WTC11 (cell line): ENCODE measurements at regions not wholly inside any gene's neighbourhood (a gene's known extent, or its start where the extent isn't known, plus 50 kb on each side); places are given as distances from the start of the nearest gene placed in this dataset.

Experiments
- ATAC-seq: fragments of 200-7000 bp; cut with Tn5 transposase; 2 replicates; pipeline ENCODE4 v1.10.0; 2021; ENCODE audit warnings: mild to moderate bottlenecking, moderate library complexity
- CTCF ChIA-PET: fragments of 300-600 bp; sonication (Branson Sonifier 250); formaldehyde crosslinking; loops from one replicate; lab custom pipeline; 2021; ENCODE audit warnings: antibody characterized with exemption; lab: Charles Lee
- POLR2A ChIA-PET: fragments of 350-600 bp; sonication (Branson Sonifier 250); formaldehyde crosslinking; loops from one replicate; lab custom pipeline; 2021; ENCODE audit warnings: antibody characterized with exemption; lab: Charles Lee
- DNase-seq: peaks from one replicate; pipeline ENCODE4 v3.0.0; 2021; ENCODE audit warnings: low spot score
- H3K27ac Mint-ChIP-seq: 2 replicates; pipeline ENCODE4 v1.8.0; 2021; ENCODE audit warnings: mixed read lengths
- H3K27me3 Mint-ChIP-seq: 2 replicates; pipeline ENCODE4 v1.8.0; 2021; ENCODE audit warnings: low read depth, mild to moderate bottlenecking, moderate library complexity, mixed read lengths
- H3K36me3 Mint-ChIP-seq: 2 replicates; pipeline ENCODE4 v1.8.0; 2021; ENCODE audit warnings: mixed read lengths
- H3K4me1 Mint-ChIP-seq: 2 replicates; pipeline ENCODE4 v1.8.0; 2022; ENCODE audit warnings: mixed read lengths
- H3K4me3 Mint-ChIP-seq: 2 replicates; pipeline ENCODE4 v1.8.0; 2021; ENCODE audit warnings: mild to moderate bottlenecking, moderate library complexity, mixed read lengths
- H3K9me3 Mint-ChIP-seq: 2 replicates; pipeline ENCODE4 v1.8.0; 2021; ENCODE audit warnings: mixed read lengths
- ATF1 ChIP-seq: sonication (generic); formaldehyde crosslinking; IDR thresholded peaks from 2 replicates; pipeline ENCODE4 v1.8.1; 2023; ENCODE audit warnings: mild to moderate bottlenecking, moderate library complexity, missing genetic modification reagents
- CBFB ChIP-seq: sonication (generic); formaldehyde crosslinking; IDR thresholded peaks from 2 replicates; pipeline ENCODE4 v1.8.1; 2022; ENCODE audit warnings: mild to moderate bottlenecking, low read depth, missing genetic modification reagents
- CDX4 ChIP-seq: fragments of 250-450 bp; sonication (Bioruptor Pico); IDR thresholded peaks from 2 replicates; pipeline ENCODE4 v1.9.0; 2021; ENCODE audit warnings: moderate library complexity, mild to moderate bottlenecking, inconsistent platforms, borderline replicate concordance
- HMGXB4 ChIP-seq: sonication (generic); formaldehyde crosslinking; IDR thresholded peaks from 2 replicates; pipeline ENCODE4 v1.8.1; 2023; ENCODE audit warnings: mild to moderate bottlenecking, moderate library complexity, missing genetic modification reagents
- IRF1 ChIP-seq: sonication (generic); formaldehyde crosslinking; IDR thresholded peaks from 2 replicates; pipeline ENCODE4 v1.8.0; 2023; ENCODE audit warnings: missing genetic modification reagents
- KAT7 ChIP-seq: sonication (generic); formaldehyde crosslinking; IDR thresholded peaks from 2 replicates; pipeline ENCODE4 v1.8.1; 2023; ENCODE audit warnings: missing genetic modification reagents, mild to moderate bottlenecking, borderline replicate concordance
- NR3C1 ChIP-seq: sonication (generic); formaldehyde crosslinking; conservative IDR thresholded peaks from 2 replicates; pipeline ENCODE4 v1.8.1; 2023; ENCODE audit warnings: low read depth, mild to moderate bottlenecking, missing genetic modification reagents
- OVOL2 ChIP-seq: fragments of 250-450 bp; sonication (Bioruptor Pico); IDR thresholded peaks from 2 replicates; pipeline ENCODE4 v1.9.0; 2021; ENCODE audit warnings: mild to moderate bottlenecking, borderline replicate concordance
- ZNF532 ChIP-seq: fragments of 250-450 bp; sonication (Bioruptor Pico); IDR thresholded peaks from 2 replicates; pipeline ENCODE4 v1.9.0; 2021; ENCODE audit warnings: mild to moderate bottlenecking, borderline replicate concordance
- TF ChIP-seq, protein P1 (sequence below): sonication (generic); formaldehyde crosslinking; IDR thresholded peaks from 2 replicates; pipeline ENCODE4 v1.8.1; 2023; ENCODE audit warnings: mild to moderate bottlenecking, missing genetic modification reagents, moderate library complexity

DNA sequence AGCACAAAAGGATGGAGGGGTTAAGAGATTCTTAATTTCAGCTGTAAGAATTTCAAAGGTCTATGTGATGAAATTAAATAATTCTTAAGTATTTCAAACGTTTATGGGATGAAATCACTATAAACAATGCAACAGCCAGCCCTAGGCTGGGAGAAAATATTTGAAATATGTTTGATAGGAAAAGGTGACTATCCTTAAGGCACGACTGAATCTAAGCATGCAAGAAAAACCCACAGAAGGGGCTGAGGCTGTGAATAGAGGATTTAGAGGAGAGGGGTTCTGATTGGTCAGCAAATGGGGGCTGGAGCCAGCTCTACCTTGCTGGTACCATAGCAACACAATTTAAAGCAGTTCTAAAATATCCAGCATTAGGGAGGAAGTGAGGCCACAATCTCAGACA, 220.8 kb upstream of the ATP10A start:
- no peak for TF ChIP-seq IRF1 (CRISPR knock-in tag)
- no peak for TF ChIP-seq ZNF532
- no peak for TF ChIP-seq ATF1
- no peak for TF ChIP-seq OVOL2 (CRISPR knock-in tag)
- TF ChIP-seq, protein P1, sequence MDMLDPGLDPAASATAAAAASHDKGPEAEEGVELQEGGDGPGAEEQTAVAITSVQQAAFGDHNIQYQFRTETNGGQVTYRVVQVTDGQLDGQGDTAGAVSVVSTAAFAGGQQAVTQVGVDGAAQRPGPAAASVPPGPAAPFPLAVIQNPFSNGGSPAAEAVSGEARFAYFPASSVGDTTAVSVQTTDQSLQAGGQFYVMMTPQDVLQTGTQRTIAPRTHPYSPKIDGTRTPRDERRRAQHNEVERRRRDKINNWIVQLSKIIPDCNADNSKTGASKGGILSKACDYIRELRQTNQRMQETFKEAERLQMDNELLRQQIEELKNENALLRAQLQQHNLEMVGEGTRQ (CRISPR knock-in tag) = no peak
- TF ChIP-seq CDX4 (CRISPR knock-in tag) = no peak
- TF ChIP-seq CBFB (CRISPR knock-in tag) = no peak
- TF ChIP-seq HMGXB4 (CRISPR knock-in tag) = no peak
- no peak for TF ChIP-seq NR3C1
- no peak for DNase-seq
- H3K27ac Mint-ChIP-seq = no peak overlapping the region; the same call in 1 of the 2 replicates
- ATAC-seq = no peak
- no peaks in the 10 kb centered on the region; the same call in 1 of the 2 replicates for H3K27me3 Mint-ChIP-seq
- peaks cover 29% of the 10 kb centered on the region for H3K4me1 Mint-ChIP-seq
- no peaks in the 10 kb centered on the region for H3K9me3 Mint-ChIP-seq
- CTCF ChIA-PET = interaction anchor here (3.4 kb wide), 1 partner anchor 12 kb away, joined by 23 read pairs; no protein-coding TSS in a partner anchor
- POLR2A ChIA-PET = no interaction called here
- no peak overlapping the region for H3K4me3 Mint-ChIP-seq
- H3K36me3 Mint-ChIP-seq = no peaks in the 10 kb centered on the region

DNA sequence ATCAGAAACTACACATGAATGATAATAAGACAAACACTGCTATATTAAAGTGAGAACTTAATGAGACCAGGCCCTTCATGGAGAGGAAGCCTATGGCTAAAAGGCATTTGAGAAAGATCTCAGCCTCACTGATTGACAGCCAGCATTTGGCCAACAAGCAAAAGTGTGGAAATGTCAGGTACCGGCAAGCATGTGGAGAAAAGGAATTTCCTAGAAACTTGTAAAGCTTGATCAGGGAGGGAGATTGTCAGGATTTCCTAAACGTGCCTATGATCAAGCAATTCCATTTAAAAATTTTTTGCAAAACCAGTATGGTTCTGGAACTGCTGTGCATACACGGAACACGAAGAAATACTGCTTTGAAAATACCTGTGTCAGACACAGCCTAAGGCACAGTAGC, 220.3 kb upstream of the ATP10A start:
- no peaks in the 10 kb centered on the region for H3K36me3 Mint-ChIP-seq
- ChIA-PET CTCF (interaction anchor here (3.4 kb wide), 1 partner anchor 12 kb away, joined by 23 read pairs; no protein-coding TSS in a partner anchor), POLR2A (no interaction called here)
- DNase-seq = no peak
- peaks cover 2% of the 10 kb centered on the region; the same call in 1 of the 2 replicates for H3K9me3 Mint-ChIP-seq
- no peak overlapping the region for H3K27ac Mint-ChIP-seq
- H3K27me3 Mint-ChIP-seq = no peaks in the 10 kb centered on the region; the same call in 1 of the 2 replicates
- TF ChIP-seq, protein P1 (CRISPR knock-in tag) = no peak
- no peak for TF ChIP-seq KAT7 (CRISPR knock-in tag)
- TF ChIP-seq, all 79 proteins: peak for 0
- H3K4me3 Mint-ChIP-seq = peak overlapping the region; percentile 76
- ATAC-seq = no peak
- H3K4me1 Mint-ChIP-seq = peaks cover 29% of the 10 kb centered on the region
